Cardiac muscle cell (in vitro differentiated cells and primary cell): ENCODE measurements at regions not wholly inside any gene's neighbourhood (a gene's known extent, or its start where the extent isn't known, plus 50 kb on each side); places are given as distances from the start of the nearest gene placed in this dataset.

ENCODE experiments used
- DNase-seq, 2 donors: peaks; one replicate each; pipeline versions ENCODE4 v3.0.0 to v3.0.0-alpha.2; 2010 to 2017; ENCODE audit warnings: low read depth in 1 of 2, low spot score in 1 of 2
- H3K27ac ChIP-seq: fragments of 200-600 bp; sonication (generic); 2 replicates; pipeline ENCODE4 v1.5.1; 2016
- H3K27me3 ChIP-seq: fragments of 200-600 bp; sonication (generic); 2 replicates; pipeline ENCODE4 v1.6.0; 2016; ENCODE audit warnings: control low read depth
- H3K36me3 ChIP-seq: fragments of 200-600 bp; sonication (generic); 2 replicates; pipeline ENCODE4 v1.5.1; 2016; ENCODE audit warnings: control low read depth
- H3K4me1 ChIP-seq: fragments of 200-600 bp; sonication (generic); 2 replicates; pipeline ENCODE4 v1.8.1; 2017; ENCODE audit warnings: low read depth, mild to moderate bottlenecking, mixed run types
- H3K4me3 ChIP-seq: fragments of 200-600 bp; sonication (generic); 2 replicates; pipeline ENCODE4 v1.5.1; 2016; ENCODE audit warnings: mild to moderate bottlenecking
- H3K9me3 ChIP-seq: fragments of 200-600 bp; sonication (generic); 2 replicates; pipeline ENCODE4 v1.5.1; 2017; ENCODE audit warnings: low read depth, mild to moderate bottlenecking, control low read depth
- TF ChIP-seq, protein P1 (sequence below): IDR thresholded peaks from 2 replicates; pipeline ENCODE4 v1.5.1; 2012; ENCODE audit warnings: low read depth, mild to moderate bottlenecking, low read length

DNA sequence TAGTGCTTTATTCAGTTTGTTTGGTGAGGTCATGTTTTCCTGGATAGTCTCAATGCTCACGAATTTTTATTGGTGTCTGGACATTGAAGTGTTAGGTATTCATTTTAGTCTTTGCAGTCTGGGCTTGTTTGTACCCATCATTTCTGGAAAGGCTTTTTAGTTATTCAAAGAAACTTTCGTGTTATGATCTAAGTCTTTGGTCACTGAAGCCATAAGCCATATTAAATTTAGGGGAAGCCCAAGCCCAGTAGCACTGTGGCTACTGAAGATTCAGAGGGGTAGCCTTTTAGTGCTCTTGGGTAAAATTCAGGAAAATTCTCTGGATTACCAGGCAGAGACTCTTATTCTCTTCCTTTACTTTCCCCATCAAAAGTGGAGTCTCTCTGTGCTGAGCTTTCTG is 56.2 kb upstream of the PEX5L start:
- H3K36me3 ChIP-seq: no peaks in the 10 kb centered on the region
- no peak overlapping the region for H3K4me3 ChIP-seq
- no peaks in the 10 kb centered on the region for H3K9me3 ChIP-seq
- TF ChIP-seq, protein P1, sequence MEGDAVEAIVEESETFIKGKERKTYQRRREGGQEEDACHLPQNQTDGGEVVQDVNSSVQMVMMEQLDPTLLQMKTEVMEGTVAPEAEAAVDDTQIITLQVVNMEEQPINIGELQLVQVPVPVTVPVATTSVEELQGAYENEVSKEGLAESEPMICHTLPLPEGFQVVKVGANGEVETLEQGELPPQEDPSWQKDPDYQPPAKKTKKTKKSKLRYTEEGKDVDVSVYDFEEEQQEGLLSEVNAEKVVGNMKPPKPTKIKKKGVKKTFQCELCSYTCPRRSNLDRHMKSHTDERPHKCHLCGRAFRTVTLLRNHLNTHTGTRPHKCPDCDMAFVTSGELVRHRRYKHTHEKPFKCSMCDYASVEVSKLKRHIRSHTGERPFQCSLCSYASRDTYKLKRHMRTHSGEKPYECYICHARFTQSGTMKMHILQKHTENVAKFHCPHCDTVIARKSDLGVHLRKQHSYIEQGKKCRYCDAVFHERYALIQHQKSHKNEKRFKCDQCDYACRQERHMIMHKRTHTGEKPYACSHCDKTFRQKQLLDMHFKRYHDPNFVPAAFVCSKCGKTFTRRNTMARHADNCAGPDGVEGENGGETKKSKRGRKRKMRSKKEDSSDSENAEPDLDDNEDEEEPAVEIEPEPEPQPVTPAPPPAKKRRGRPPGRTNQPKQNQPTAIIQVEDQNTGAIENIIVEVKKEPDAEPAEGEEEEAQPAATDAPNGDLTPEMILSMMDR: no peak
- no peaks in the 10 kb centered on the region for H3K4me1 ChIP-seq
- no peak for DNase-seq
- H3K27me3 ChIP-seq: no peaks in the 10 kb centered on the region
- no peak overlapping the region for H3K27ac ChIP-seq

DNA sequence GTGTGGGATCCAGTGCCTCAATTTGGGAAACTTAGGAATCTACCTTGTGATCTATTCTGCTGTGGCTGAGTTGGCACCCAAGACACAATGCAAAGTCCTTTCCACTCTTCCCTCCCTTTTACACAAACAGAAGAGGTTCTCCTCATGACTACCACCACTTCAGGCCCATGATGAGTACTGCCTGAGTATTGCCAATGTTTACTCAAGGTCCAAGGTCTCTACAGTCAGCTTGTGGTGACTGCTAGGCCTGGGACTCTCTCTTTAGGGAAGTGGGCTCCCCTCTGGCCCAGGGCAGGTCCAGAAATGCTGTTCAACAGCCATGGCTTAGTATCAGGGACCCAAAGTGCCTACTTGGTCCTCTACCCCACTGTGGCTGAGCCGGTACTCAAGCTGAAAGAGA is 56.8 kb upstream of the PEX5L start:
- TF ChIP-seq, protein P1: no peak
- Histone ChIP-seq H3K27ac (no peak overlapping the region), H3K36me3 (no peaks in the 10 kb centered on the region), H3K4me3 (no peak overlapping the region), H3K4me1 (no peaks in the 10 kb centered on the region), H3K9me3 (no peaks in the 10 kb centered on the region), H3K27me3 (no peaks in the 10 kb centered on the region)
- DNase-seq: no peak

DNA sequence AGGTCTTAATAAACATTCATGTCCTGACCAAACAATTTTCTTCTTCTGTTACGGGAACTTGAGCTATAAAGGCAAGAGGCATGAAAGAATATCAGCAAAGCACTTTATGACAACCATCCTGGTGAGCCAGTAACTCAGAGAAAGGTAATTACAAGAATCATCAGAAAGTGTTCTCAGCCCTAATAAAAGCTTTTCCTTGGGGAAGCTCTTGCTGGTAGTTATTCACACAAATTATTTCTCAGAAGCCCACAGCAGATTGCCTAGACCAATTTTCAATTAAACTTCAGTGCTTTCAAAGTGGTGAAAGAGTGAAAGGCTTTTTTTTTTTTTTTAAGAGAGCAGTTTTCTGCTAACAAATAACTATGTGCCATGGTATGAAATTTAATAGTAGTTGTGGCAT is 60.9 kb upstream of the PEX5L start:
- H3K27me3 ChIP-seq: no peaks in the 10 kb centered on the region
- no peaks in the 10 kb centered on the region for H3K36me3 ChIP-seq
- DNase-seq: no peak
- TF ChIP-seq, protein P1: no peak
- H3K9me3 ChIP-seq: no peaks in the 10 kb centered on the region
- H3K27ac ChIP-seq: no peak overlapping the region
- H3K4me3 ChIP-seq: no peak overlapping the region
- H3K4me1 ChIP-seq: no peaks in the 10 kb centered on the region

DNA sequence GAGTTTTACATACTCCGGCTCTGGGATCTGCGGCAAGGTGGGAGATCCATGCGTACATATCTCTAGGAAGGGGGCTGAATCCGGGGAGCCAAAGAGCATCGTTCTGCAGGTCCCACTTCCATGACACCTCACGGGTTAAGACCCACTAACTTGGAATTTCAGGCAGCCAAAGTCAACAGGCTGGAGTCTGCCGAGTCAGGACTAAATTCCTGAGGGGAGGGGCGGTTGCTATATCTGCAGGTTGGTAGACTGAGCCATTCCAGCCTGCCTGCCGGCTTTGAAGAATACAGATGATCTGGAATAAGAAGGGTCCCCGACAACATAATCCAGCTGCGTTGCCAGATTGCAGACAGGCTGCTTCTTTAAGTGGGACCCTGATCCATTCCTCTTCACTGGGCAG is 65.4 kb upstream of the PEX5L start:
- TF ChIP-seq, protein P1: no peak
- peak in 1 of 2 donors; percentile 61 for DNase-seq
- Histone ChIP-seq H3K36me3 (no peaks in the 10 kb centered on the region), H3K27me3 (no peaks in the 10 kb centered on the region), H3K4me3 (no peak overlapping the region), H3K4me1 (no peaks in the 10 kb centered on the region), H3K9me3 (no peaks in the 10 kb centered on the region), H3K27ac (no peak overlapping the region)

GRCh38 chr3:180102604-180103003 is 65.9 kb upstream of the PEX5L start:
- TF ChIP-seq, protein P1: no peak
- Histone ChIP-seq H3K4me3 (no peak overlapping the region), H3K4me1 (no peaks in the 10 kb centered on the region), H3K27ac (no peak overlapping the region), H3K27me3 (no peaks in the 10 kb centered on the region), H3K36me3 (no peaks in the 10 kb centered on the region), H3K9me3 (no peaks in the 10 kb centered on the region)
- DNase-seq: no peak

GRCh38 chr3:180116203-180116602 is 79.5 kb upstream of the PEX5L start:
- no peaks in the 10 kb centered on the region for H3K4me1 ChIP-seq
- no peaks in the 10 kb centered on the region for H3K9me3 ChIP-seq
- no peak overlapping the region for H3K27ac ChIP-seq
- no peak for DNase-seq
- no peaks in the 10 kb centered on the region for H3K27me3 ChIP-seq
- H3K4me3 ChIP-seq: no peak overlapping the region
- TF ChIP-seq, protein P1: no peak
- H3K36me3 ChIP-seq: no peaks in the 10 kb centered on the region
